Tibial nerve (tissue), 4 donors: ENCODE measurements at regions not wholly inside any gene's neighbourhood (a gene's known extent, or its start where the extent isn't known, plus 50 kb on each side); places are given as distances from the start of the nearest gene placed in this dataset.

Source experiments
- DNase-seq, 2 donors: peaks; one replicate each; pipeline ENCODE4 v3.0.0-alpha.2; 2019; ENCODE audit warnings: low spot score in 2 of 2
- H3K27ac ChIP-seq, 4 donors: fragments of 200-600 bp; sonication (generic) in 3 of 4; one replicate each; pipeline ENCODE4 v1.5.1; 2017 to 2019; ENCODE audit warnings: mild to moderate bottlenecking in 1 of 4
- H3K27me3 ChIP-seq, 2 donors: fragments of 200-600 bp; sonication (generic) in 1 of 2; one replicate each; pipeline versions ENCODE4 v1.5.1 to v1.6.0; 2017 to 2019
- H3K36me3 ChIP-seq, 3 donors: fragments of 200-600 bp; sonication (generic); one replicate each; pipeline ENCODE4 v1.5.1; 2018 to 2019
- H3K4me1 ChIP-seq, 4 donors: fragments of 200-600 bp; sonication (generic) in 3 of 4; one replicate each; pipeline ENCODE4 v1.5.1; 2017 to 2019
- H3K4me3 ChIP-seq, 4 donors: fragments of 200-600 bp; sonication (generic) in 3 of 4; one replicate each; pipeline ENCODE4 v1.5.1; 2017 to 2019; ENCODE audit warnings: mild to moderate bottlenecking in 1 of 4, moderate library complexity in 1 of 4
- H3K9me3 ChIP-seq, 4 donors: fragments of 200-600 bp; sonication (generic) in 3 of 4; one replicate each; pipeline ENCODE4 v1.5.1; 2017 to 2019
- CTCF ChIP-seq, 5 experiments: fragments of 200-600 bp in 3 of 5; fragments of 450-650 bp in 2 of 5; sonication (generic) in 3 of 5; IDR thresholded peaks; one replicate each; pipeline ENCODE4 v1.5.1; 2016 to 2019; ENCODE audit warnings: antibody characterized with exemption in 5 of 5, mild to moderate bottlenecking in 3 of 5, moderate library complexity in 2 of 5
- EP300 ChIP-seq, 2 donors: sonication (generic); formaldehyde crosslinking; IDR thresholded peaks; one replicate each; pipeline ENCODE4 v1.6.1; 2017; ENCODE audit warnings: antibody characterized with exemption in 2 of 2, mild to moderate bottlenecking in 1 of 2
- POLR2A ChIP-seq, 2 donors: fragments of 450-650 bp; IDR thresholded peaks; one replicate each; pipeline ENCODE4 v1.6.1; 2017; ENCODE audit warnings: antibody characterized with exemption in 2 of 2, mild to moderate bottlenecking in 2 of 2, moderate library complexity in 2 of 2
- WGBS, 2 donors: methylation state at CpG; one replicate each; pipeline ENCODE4 v1.1.5; 2018; 5-methylcytosine and 5-hydroxymethylcytosine counted together

GRCh38 chr4:4937926-4938325 lies 78.5 kb downstream of the MSX1 start:
- 83 to 88% methylated on average over 6 of the region's 6 CpGs for WGBS, 2 donors
- no peak for DNase-seq
- H3K36me3 ChIP-seq: no peaks in the 10 kb centered on the region
- TF ChIP-seq EP300 (IDR thresholded peaks at IDR 0.05) (no peak), CTCF (IDR thresholded peaks at IDR 0.05) (no peak), POLR2A (IDR thresholded peaks at IDR 0.05) (no peak)
- no peaks in the 10 kb centered on the region for H3K9me3 ChIP-seq
- no peak overlapping the region for H3K27ac ChIP-seq
- H3K4me3 ChIP-seq: no peak overlapping the region
- no peaks in the 10 kb centered on the region for H3K27me3 ChIP-seq
- peaks cover 0 to 4% (median 0%) of the 10 kb centered on the region in 4 donors for H3K4me1 ChIP-seq

- H3K4me1 ChIP-seq: peaks cover 0 to 3% (median 0%) of the 10 kb centered on the region in 4 donors
- no peak for TF ChIP-seq CTCF (IDR thresholded peaks at IDR 0.05)
- H3K27me3 ChIP-seq: no peaks in the 10 kb centered on the region
- no peaks in the 10 kb centered on the region for H3K9me3 ChIP-seq
- H3K36me3 ChIP-seq: no peaks in the 10 kb centered on the region
- no peak overlapping the region for H3K4me3 ChIP-seq
- 61 to 86% methylated on average over 1 of the region's 1 CpG for WGBS, 2 donors
- no peak for DNase-seq
- H3K27ac ChIP-seq: no peak overlapping the region
Measured at GRCh38 chr4:4941751-4942150, 77.5 kb downstream of the CYTL1 start.

- DNase-seq: no peak
- H3K9me3 ChIP-seq: no peaks in the 10 kb centered on the region
- H3K36me3 ChIP-seq: no peaks in the 10 kb centered on the region
- H3K27me3 ChIP-seq: no peaks in the 10 kb centered on the region
- no peak overlapping the region for H3K27ac ChIP-seq
- TF ChIP-seq EP300 (IDR thresholded peaks at IDR 0.05) (no peak), CTCF (IDR thresholded peaks at IDR 0.05) (no peak), POLR2A (IDR thresholded peaks at IDR 0.05) (no peak)
- peaks cover 0 to under 1% (median 0%) of the 10 kb centered on the region in 4 donors for H3K4me1 ChIP-seq
- no peak overlapping the region for H3K4me3 ChIP-seq
- whole genome bisulfite sequencing, 2 donors: 62 to 69% methylated on average over 3 of the region's 3 CpGs
Measured at GRCh38 chr4:4942658-4943057, 76.6 kb downstream of the CYTL1 start.

GRCh38 chr4:4945021-4945420 lies 74.2 kb downstream of the CYTL1 start:
- Histone ChIP-seq H3K9me3 (no peaks in the 10 kb centered on the region), H3K27me3 (no peaks in the 10 kb centered on the region), H3K27ac (no peak overlapping the region), H3K4me1 (peaks cover 0 to 9% (median 0%) of the 10 kb centered on the region in 4 donors), H3K4me3 (no peak overlapping the region), H3K36me3 (no peaks in the 10 kb centered on the region)
- TF ChIP-seq CTCF (IDR thresholded peaks at IDR 0.05) (no peak), POLR2A (IDR thresholded peaks at IDR 0.05) (no peak), EP300 (IDR thresholded peaks at IDR 0.05) (no peak)
- no peak for DNase-seq
- 65 to 85% methylated on average over 3 of the region's 3 CpGs for WGBS, 2 donors

GRCh38 chr4:4945829-4946228 lies 73.4 kb downstream of the CYTL1 start:
- 39 to 73% methylated on average over 1 of the region's 1 CpG for WGBS, 2 donors
- Histone ChIP-seq H3K4me1 (peaks cover 0 to 9% (median 0%) of the 10 kb centered on the region in 4 donors), H3K27ac (no peak overlapping the region), H3K4me3 (no peak overlapping the region), H3K27me3 (no peaks in the 10 kb centered on the region), H3K9me3 (no peaks in the 10 kb centered on the region), H3K36me3 (no peaks in the 10 kb centered on the region)
- no peak for DNase-seq
- TF ChIP-seq POLR2A (IDR thresholded peaks at IDR 0.05) (no peak), CTCF (IDR thresholded peaks at IDR 0.05) (no peak), EP300 (IDR thresholded peaks at IDR 0.05) (no peak)
